ENCODE measurements at regions not wholly inside any gene's neighbourhood (a gene's known extent, or its start where the extent isn't known, plus 50 kb on each side); places are given as distances from the start of the nearest gene placed in this dataset.

DNA sequence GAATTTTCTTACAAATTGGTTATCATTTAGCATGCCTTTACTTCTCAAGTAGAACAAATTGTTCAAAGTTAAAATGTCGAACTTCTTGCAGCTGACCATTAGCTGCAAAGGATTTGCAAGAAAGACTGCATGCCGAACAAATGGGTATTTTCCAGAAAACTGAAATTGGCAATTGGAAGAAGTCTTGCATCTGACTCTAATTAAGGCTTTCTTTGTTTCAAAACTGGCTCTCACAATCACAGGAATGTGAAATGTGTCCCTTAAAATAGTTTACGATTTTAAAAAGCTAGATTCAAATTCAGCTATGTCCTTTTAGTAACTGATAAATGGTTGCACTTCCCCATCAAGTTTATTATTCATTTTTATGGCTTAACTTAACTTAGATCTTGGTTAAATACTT, 207.9 kb downstream of the ARL4A start:
- WGBS: 29% methylated on average over 3 of the region's 3 CpGs
- no peak for TF ChIP-seq POLR2AphosphoS5 (IDR thresholded peaks at IDR 0.05)
- no peak for TF ChIP-seq EP300 (IDR thresholded peaks at IDR 0.05)
- TF ChIP-seq, protein P1, sequence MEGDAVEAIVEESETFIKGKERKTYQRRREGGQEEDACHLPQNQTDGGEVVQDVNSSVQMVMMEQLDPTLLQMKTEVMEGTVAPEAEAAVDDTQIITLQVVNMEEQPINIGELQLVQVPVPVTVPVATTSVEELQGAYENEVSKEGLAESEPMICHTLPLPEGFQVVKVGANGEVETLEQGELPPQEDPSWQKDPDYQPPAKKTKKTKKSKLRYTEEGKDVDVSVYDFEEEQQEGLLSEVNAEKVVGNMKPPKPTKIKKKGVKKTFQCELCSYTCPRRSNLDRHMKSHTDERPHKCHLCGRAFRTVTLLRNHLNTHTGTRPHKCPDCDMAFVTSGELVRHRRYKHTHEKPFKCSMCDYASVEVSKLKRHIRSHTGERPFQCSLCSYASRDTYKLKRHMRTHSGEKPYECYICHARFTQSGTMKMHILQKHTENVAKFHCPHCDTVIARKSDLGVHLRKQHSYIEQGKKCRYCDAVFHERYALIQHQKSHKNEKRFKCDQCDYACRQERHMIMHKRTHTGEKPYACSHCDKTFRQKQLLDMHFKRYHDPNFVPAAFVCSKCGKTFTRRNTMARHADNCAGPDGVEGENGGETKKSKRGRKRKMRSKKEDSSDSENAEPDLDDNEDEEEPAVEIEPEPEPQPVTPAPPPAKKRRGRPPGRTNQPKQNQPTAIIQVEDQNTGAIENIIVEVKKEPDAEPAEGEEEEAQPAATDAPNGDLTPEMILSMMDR (IDR thresholded peaks at IDR 0.05): no peak
- no peak for TF ChIP-seq POLR2A (IDR thresholded peaks at IDR 0.05)
- no peaks in the 10 kb centered on the region for H3K36me3 ChIP-seq
- DNase-seq (ENCODE audit: low spot score in 2 of 2): no peak
- H3K4me3 ChIP-seq: no peak overlapping the region
- no peak overlapping the region for H3K27ac ChIP-seq
- peaks cover 7% of the 10 kb centered on the region for H3K4me1 ChIP-seq
- no peaks in the 10 kb centered on the region for H3K27me3 ChIP-seq
- H3K9me3 ChIP-seq: no peaks in the 10 kb centered on the region

DNA sequence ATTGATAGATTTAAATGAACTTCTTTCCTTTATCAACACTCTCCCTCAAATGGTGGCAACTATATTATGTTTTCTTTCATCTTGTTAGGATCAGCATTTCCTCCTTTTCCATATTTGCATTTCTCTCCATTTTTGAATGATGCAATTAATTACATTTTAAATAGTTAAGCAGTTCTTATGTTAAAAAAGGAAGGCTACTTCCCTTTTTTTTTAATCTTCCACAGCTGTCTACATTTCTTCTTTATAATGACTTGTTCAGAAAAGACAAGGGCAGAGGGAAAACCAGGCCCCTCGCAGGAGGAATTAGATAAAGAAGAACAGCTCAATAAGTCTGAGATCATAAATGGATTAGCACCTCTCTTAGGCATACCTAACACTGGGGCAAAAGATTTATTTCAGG, 208.9 kb downstream of the ARL4A start:
- WGBS: 74% methylated on average over 1 of the region's 1 CpG
- DNase-seq (ENCODE audit: low spot score in 2 of 2): no peak
- Histone ChIP-seq H3K27ac (no peak overlapping the region), H3K9me3 (no peaks in the 10 kb centered on the region), H3K4me3 (no peak overlapping the region), H3K36me3 (no peaks in the 10 kb centered on the region), H3K4me1 (peaks cover 7% of the 10 kb centered on the region), H3K27me3 (no peaks in the 10 kb centered on the region)
- TF ChIP-seq EP300 (IDR thresholded peaks at IDR 0.05) (no peak), POLR2A (IDR thresholded peaks at IDR 0.05) (no peak), POLR2AphosphoS5 (IDR thresholded peaks at IDR 0.05) (no peak)
- TF ChIP-seq, protein P1 (IDR thresholded peaks at IDR 0.05): no peak

DNA sequence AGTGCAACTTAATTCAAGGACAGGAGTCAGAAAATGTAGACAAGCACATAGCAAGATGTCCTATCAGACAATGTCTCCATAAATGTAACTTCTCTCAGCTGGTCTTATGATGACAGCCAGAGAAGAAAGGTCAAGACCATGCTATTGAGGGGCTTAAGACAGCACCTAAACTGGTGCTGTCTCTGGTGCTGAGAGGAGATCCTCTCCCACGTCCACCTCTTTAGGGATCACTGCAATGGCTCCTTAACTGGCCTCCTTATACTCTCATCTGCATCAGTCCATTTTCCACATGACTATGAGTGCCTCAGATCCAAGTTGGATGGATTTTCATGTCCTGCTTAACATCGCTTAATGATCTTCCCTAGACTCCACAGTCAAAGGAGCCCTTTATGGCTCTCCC, 210.6 kb downstream of the ARL4A start:
- WGBS: 92% methylated on average over 2 of the region's 2 CpGs
- TF ChIP-seq EP300 (IDR thresholded peaks at IDR 0.05) (no peak), POLR2A (IDR thresholded peaks at IDR 0.05) (no peak), POLR2AphosphoS5 (IDR thresholded peaks at IDR 0.05) (no peak)
- TF ChIP-seq, protein P1 (IDR thresholded peaks at IDR 0.05): no peak
- Histone ChIP-seq H3K27ac (no peak overlapping the region), H3K36me3 (no peaks in the 10 kb centered on the region), H3K4me3 (no peak overlapping the region), H3K4me1 (peaks cover 15% of the 10 kb centered on the region), H3K9me3 (no peaks in the 10 kb centered on the region), H3K27me3 (no peaks in the 10 kb centered on the region)
- DNase-seq (ENCODE audit: low spot score in 2 of 2): no peak

DNA sequence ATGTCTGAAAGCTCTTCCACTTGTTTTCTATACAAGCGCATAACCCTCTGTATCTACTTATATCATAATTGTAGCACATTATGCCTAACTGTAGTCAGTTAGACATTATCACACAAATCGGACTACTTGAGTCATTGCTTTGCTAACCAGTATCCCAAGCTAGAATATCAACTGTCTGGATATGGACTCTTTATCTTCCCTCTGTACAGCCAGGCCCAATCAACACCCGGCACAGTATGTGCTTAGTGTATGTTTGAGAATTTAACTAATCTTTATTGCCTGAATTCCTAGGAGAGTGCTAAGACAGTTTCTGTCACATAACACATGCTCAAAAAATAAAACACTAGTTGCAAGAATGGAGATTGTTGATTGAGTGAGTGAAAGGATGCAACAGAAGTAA, 211.2 kb downstream of the ARL4A start:
- Histone ChIP-seq H3K9me3 (no peaks in the 10 kb centered on the region), H3K36me3 (no peaks in the 10 kb centered on the region), H3K4me3 (no peak overlapping the region), H3K4me1 (peaks cover 15% of the 10 kb centered on the region), H3K27me3 (no peaks in the 10 kb centered on the region), H3K27ac (no peak overlapping the region)
- no peak for DNase-seq (ENCODE audit: low spot score in 2 of 2)
- no peak for TF ChIP-seq POLR2A (IDR thresholded peaks at IDR 0.05)
- TF ChIP-seq, protein P1 (IDR thresholded peaks at IDR 0.05): no peak
- no peak for TF ChIP-seq POLR2AphosphoS5 (IDR thresholded peaks at IDR 0.05)
- 90% methylated on average over 3 of the region's 3 CpGs for WGBS

DNA sequence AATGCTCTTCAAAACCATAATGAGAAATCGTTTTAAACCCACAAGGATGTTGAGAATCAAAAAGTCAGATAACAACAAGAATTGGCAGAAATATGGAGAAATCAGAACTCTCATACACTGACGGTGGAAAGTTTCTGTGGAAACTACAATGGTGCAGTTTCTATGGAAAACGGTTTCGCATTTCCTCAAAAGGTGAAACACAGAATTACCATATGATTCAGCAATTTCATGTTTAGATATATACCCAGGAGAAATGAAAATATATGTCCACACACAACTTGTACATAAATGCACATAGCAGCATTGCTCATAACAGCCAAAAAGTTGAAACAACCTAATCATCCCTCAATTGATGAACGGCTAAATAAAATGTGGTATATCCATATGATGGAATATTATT, 218.2 kb downstream of the ARL4A start:
- Histone ChIP-seq H3K27ac (no peak overlapping the region), H3K4me3 (no peak overlapping the region), H3K27me3 (no peaks in the 10 kb centered on the region), H3K4me1 (peaks cover 11% of the 10 kb centered on the region), H3K9me3 (no peaks in the 10 kb centered on the region), H3K36me3 (no peaks in the 10 kb centered on the region)
- DNase-seq (ENCODE audit: low spot score in 2 of 2): no peak
- TF ChIP-seq EP300 (IDR thresholded peaks at IDR 0.05) (no peak), POLR2AphosphoS5 (IDR thresholded peaks at IDR 0.05) (no peak), POLR2A (IDR thresholded peaks at IDR 0.05) (no peak)
- TF ChIP-seq, protein P1 (IDR thresholded peaks at IDR 0.05): no peak
- WGBS: 90% methylated on average over 5 of the region's 5 CpGs

Measured in suprapubic skin (tissue), 4 donors.